ENCODE measurements at regions not wholly inside any gene's neighbourhood (a gene's known extent, or its start where the extent isn't known, plus 50 kb on each side); places are given as distances from the start of the nearest gene placed in this dataset.

DNA sequence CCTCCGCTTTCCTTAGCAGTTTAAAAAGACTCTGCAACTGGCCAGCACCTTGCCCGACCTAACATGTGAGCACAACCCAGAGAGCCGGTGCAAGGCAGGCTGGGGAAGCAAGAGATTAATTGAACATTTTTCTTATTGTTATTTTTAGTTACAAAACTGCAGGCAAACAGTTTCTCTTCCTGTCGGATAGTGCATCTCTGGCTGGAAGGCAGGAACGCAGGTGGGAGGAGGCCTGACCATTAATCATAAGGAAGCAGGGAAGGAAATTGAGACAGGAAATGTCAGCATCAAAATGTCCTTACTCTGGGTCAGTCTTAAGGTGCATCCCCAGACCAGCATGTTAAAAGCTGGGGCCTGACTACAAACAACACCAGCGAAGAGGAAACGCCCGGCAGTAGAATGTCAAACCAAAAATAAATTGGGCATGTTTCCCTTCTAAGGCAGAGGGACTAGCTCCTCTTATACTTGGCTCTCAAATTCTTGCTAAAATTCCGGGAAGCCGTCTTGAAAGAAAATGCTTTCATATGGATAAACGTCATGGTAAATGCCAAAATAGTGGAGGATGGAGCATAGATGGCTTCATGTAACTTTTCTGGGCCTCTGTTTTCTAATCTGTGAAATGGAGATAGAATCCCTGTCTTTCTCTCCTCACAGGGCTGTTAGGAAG lies 226.8 kb downstream of the RAP2A start:
- TF ChIP-seq CTCF (IDR thresholded peaks at IDR 0.05), result no peak
- Histone ChIP-seq H3K9me3 (no peaks in the 10 kb centered on the region), H3K4me3 (no peak overlapping the region), H3K36me3 (no peaks in the 10 kb centered on the region), H3K27me3 (replicated peaks; ENCODE audit: insufficient read depth) (no peaks in the 10 kb centered on the region), H3K27ac (no peak overlapping the region), H3K4me1 (ENCODE audit: control insufficient read depth in 1 of 2, low read depth in 2 of 2) (peaks cover 0 to 4% of the 10 kb centered on the region in 2 donors)
- ATAC-seq (ENCODE audit: insufficient number of reproducible peaks, low FRiP score, low read depth) (no peak), DNase-seq (ENCODE audit: low spot score) (no peak)

- Histone ChIP-seq H3K9me3 (no peaks in the 10 kb centered on the region), H3K27me3 (replicated peaks; ENCODE audit: insufficient read depth) (no peaks in the 10 kb centered on the region), H3K4me1 (ENCODE audit: control insufficient read depth in 1 of 2, low read depth in 2 of 2) (no peaks in the 10 kb centered on the region), H3K36me3 (no peaks in the 10 kb centered on the region), H3K27ac (no peak overlapping the region), H3K4me3 (no peak overlapping the region)
- ATAC-seq (ENCODE audit: insufficient number of reproducible peaks, low FRiP score, low read depth), result no peak
- DNase-seq (ENCODE audit: low spot score), result no peak
- TF ChIP-seq CTCF (IDR thresholded peaks at IDR 0.05), result no peak
Observed at GRCh38 chr13:97686594-97686993, 252.6 kb downstream of the RAP2A start.

- DNase-seq (ENCODE audit: low spot score), result no peak
- no peak overlapping the region for H3K27ac ChIP-seq
- no peaks in the 10 kb centered on the region for H3K36me3 ChIP-seq
- no peaks in the 10 kb centered on the region for H3K27me3 ChIP-seq (replicated peaks; ENCODE audit: insufficient read depth)
- no peaks in the 10 kb centered on the region for H3K9me3 ChIP-seq
- H3K4me1 ChIP-seq (ENCODE audit: control insufficient read depth in 1 of 2, low read depth in 2 of 2), result no peaks in the 10 kb centered on the region
- H3K4me3 ChIP-seq, result no peak overlapping the region
- ATAC-seq (ENCODE audit: insufficient number of reproducible peaks, low FRiP score, low read depth), result no peak
- TF ChIP-seq CTCF (IDR thresholded peaks at IDR 0.05), result no peak
Observed at GRCh38 chr13:97692628-97693027, 258.7 kb downstream of the RAP2A start.

DNA sequence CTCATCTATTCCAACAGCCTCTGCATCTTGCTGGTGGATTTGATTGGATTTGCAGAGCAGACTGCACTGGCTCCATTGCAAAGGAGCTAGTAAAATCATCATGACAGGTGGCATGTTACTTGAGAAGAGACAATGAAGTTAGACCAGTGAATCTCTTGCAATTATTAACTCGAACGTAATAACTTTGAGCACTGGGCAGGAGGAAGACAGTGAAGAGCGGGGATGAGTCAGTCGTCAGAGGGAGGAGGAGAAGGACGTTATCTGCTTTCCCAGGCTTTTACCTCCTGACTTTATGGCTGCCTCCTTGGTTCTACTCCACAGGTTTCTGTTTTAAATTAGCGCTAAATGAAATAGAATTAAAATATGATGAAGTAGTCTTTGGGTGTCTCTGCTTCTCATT lies 257.8 kb upstream of the IPO5 start:
- H3K27me3 ChIP-seq (replicated peaks; ENCODE audit: insufficient read depth), result no peaks in the 10 kb centered on the region
- no peaks in the 10 kb centered on the region for H3K4me1 ChIP-seq (ENCODE audit: control insufficient read depth in 1 of 2, low read depth in 2 of 2)
- DNase-seq (ENCODE audit: low spot score), result no peak
- no peak overlapping the region for H3K4me3 ChIP-seq
- no peaks in the 10 kb centered on the region for H3K36me3 ChIP-seq
- H3K27ac ChIP-seq, result no peak overlapping the region
- ATAC-seq (ENCODE audit: insufficient number of reproducible peaks, low FRiP score, low read depth), result no peak
- no peaks in the 10 kb centered on the region for H3K9me3 ChIP-seq
- TF ChIP-seq CTCF (IDR thresholded peaks at IDR 0.05), result no peak

GRCh38 chr13:97696921-97697320 lies 256.6 kb upstream of the IPO5 start:
- Histone ChIP-seq H3K9me3 (no peaks in the 10 kb centered on the region), H3K4me3 (no peak overlapping the region), H3K4me1 (ENCODE audit: control insufficient read depth in 1 of 2, low read depth in 2 of 2) (no peaks in the 10 kb centered on the region), H3K27ac (no peak overlapping the region), H3K27me3 (replicated peaks; ENCODE audit: insufficient read depth) (no peaks in the 10 kb centered on the region), H3K36me3 (no peaks in the 10 kb centered on the region)
- DNase-seq (ENCODE audit: low spot score), result no peak
- TF ChIP-seq CTCF (IDR thresholded peaks at IDR 0.05), result no peak
- ATAC-seq (ENCODE audit: insufficient number of reproducible peaks, low FRiP score, low read depth), result no peak

All from thoracic aorta (tissue), 2 donors.